LNCaP clone FGC (cell line): ENCODE measurements at regions not wholly inside any gene's neighbourhood (a gene's known extent, or its start where the extent isn't known, plus 50 kb on each side); places are given as distances from the start of the nearest gene placed in this dataset.

Source experiments
- DNase-seq: peaks from one replicate; pipeline ENCODE4 v3.0.0-alpha.2; 2011; ENCODE audit warnings: low read depth
- H3K4me3 ChIP-seq: 2 replicates; pipeline ENCODE4 v1.5.1; 2011; ENCODE audit warnings: mild to moderate bottlenecking, low read depth, low read length, control low read depth
- TF ChIP-seq, protein P1 (sequence below): IDR thresholded peaks from 2 replicates; pipeline ENCODE4 v1.5.1; 2012; ENCODE audit warnings: mild to moderate bottlenecking; ENCODE audit not compliant: control insufficient read depth, insufficient read depth; ENCODE audit errors: extremely low read depth

DNA sequence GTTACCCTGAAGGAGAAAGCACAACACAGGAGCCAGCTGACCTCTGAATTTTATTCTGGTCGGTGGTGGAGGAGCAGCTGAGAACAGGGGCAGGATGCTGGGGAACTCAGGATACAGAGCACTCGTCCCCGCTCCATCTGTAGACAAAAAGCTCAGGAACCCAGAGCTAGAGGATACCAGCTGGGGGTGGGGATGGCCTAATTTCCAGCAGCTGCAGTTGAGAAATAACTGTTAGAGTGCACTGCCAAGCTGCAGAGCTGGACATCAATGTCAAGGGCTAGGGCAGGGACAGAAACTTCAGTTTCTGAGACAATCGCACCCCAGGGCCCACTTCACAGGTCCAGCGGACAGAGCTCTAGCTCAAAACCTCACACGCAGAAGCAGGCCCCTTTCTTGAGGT, 122.1 kb upstream of the GUCY1A1 start:
- TF ChIP-seq, protein P1, sequence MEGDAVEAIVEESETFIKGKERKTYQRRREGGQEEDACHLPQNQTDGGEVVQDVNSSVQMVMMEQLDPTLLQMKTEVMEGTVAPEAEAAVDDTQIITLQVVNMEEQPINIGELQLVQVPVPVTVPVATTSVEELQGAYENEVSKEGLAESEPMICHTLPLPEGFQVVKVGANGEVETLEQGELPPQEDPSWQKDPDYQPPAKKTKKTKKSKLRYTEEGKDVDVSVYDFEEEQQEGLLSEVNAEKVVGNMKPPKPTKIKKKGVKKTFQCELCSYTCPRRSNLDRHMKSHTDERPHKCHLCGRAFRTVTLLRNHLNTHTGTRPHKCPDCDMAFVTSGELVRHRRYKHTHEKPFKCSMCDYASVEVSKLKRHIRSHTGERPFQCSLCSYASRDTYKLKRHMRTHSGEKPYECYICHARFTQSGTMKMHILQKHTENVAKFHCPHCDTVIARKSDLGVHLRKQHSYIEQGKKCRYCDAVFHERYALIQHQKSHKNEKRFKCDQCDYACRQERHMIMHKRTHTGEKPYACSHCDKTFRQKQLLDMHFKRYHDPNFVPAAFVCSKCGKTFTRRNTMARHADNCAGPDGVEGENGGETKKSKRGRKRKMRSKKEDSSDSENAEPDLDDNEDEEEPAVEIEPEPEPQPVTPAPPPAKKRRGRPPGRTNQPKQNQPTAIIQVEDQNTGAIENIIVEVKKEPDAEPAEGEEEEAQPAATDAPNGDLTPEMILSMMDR = no peak
- no peak for DNase-seq
- H3K4me3 ChIP-seq = no peak overlapping the region

DNA sequence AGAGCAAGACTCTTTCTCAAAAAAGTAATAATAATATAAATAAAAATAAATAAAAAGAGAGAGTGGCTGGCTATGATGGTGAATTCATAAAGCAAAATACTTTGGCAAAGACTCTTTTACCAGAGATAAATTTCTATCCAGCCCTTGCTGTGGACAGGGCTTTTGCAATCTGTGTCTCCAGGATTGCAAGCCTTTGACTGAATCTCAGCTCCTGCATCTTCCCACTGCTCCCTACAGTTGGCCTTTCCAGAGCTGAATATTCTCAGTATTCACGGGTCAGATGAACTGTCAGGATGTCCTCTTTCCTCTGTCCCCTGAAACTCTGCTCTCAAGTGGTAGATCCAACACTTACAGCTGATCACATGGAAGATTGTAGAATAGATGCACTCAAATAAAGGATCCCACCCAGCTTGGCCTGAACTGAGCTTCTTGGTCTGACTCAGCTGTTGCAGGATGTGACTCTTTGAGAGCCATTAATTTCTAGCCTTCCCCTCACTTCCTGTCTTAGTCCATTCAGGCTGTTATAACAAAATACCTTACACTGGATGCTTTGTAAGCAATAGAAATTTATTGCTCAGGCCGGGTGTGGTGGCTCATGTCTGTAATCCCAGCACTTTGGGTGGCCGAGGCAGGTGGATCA, 123.4 kb upstream of the GUCY1A1 start:
- TF ChIP-seq, protein P1 = no peak
- DNase-seq = no peak
- no peak overlapping the region for H3K4me3 ChIP-seq

DNA sequence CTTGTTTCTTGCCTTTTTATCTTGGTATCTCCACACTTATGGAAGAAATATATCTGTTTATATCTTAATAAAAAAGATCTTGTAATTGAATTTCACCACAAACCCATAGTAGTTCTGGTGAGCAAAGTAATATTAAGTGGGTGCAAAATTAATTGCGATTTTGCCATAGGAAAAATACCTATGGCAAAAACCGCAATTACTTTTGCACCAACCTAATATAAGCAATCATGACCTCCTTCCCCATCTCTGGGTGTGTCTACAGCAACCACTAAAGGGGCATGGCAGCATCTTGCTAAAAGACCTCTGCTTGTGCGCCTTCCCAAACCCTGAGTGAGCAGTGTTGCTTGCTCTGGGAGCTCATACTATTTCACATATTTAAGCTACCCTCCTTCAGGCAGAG, 124.2 kb upstream of the GUCY1A1 start:
- no peak overlapping the region for H3K4me3 ChIP-seq
- no peak for DNase-seq
- TF ChIP-seq, protein P1 = no peak

- TF ChIP-seq, protein P1 = no peak
- no peak for DNase-seq
- H3K4me3 ChIP-seq = no peak overlapping the region
Measured at GRCh38 chr4:155541716-155542115, 124.9 kb upstream of the GUCY1A1 start.

DNA sequence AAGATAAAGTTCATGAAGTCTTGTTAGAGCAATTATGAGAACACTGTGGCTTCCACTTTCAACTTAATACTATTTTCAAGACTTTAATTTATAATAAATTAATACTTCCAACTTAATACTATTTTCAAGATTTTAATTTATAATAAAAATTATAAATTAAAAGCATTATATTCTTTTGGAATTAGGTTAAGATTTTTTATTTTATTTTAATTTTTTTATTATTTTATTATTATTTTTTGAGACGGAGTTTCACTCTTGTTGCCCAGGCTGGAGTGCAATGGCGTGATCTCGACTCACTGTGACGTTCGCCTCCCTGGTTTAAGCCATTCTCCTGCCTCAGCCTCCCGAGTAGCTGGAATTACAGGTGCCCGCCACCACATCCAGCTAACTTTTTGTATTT, 126.0 kb upstream of the GUCY1A1 start:
- no peak overlapping the region for H3K4me3 ChIP-seq
- TF ChIP-seq, protein P1 = no peak

DNA sequence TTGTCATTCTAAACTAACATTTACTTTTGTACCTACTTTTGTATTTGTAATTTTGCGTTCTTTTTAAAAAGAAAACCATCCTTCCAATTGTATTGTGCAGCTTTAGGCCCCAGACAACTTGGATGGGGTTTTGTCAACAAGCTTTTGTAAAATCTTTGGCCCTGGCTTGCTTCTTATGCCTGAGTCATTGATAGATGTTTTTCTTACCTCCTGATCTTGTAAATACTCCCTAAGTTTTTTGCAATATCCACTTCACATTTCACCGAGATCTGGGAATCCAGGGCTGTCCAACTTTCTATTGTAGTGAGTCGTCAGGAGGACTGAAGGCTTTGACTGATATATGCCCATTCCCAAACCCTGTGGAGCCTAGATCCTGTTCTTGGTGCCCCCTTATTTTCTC, 126.9 kb upstream of the GUCY1A1 start:
- TF ChIP-seq, protein P1 = no peak
- H3K4me3 ChIP-seq = no peak overlapping the region
- DNase-seq = no peak

More for the DNA sequence above, 126.0 kb upstream of the GUCY1A1 start:
- no peak for DNase-seq

DNA sequence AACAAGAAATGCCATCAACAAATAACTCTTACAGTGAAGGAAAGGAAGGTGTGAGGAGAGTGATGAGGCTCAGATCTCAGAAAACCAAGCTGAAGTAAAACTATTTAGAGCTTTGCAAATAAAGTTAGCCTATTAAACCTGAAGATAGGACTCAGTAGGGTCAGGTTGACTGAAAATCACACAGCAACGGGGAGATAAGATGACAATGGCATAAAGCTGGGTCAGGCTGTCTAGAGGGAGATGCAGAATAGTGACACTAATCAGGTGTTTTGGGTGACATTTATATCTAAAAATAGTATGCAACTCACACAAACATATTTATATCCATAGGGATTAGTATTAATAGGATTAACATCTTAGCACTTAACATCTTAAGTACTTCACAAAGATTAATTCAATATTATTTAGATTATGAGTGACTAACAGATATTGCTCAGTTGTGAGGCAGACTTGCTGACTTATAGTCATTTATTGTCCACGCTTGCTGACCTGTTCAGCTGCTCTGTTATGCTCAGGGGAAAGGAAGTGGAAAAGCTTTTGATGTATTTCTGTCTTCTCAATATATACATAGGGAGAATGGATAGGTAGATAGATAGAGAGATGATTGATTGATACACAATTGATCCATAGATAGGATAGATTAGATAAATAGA, 130.7 kb upstream of the GUCY1A1 start:
- no peak for DNase-seq
- TF ChIP-seq, protein P1 = no peak
- H3K4me3 ChIP-seq = no peak overlapping the region
